H54 (cell line): ENCODE measurements at regions not wholly inside any gene's neighbourhood (a gene's known extent, or its start where the extent isn't known, plus 50 kb on each side); places are given as distances from the start of the nearest gene placed in this dataset.
"Not testable (repeated sequence)": the region's sequence is repeated elsewhere in the genome, so short reads cannot be mapped to it uniquely, and the experiment has no call there.

Experiments used
- DNase-seq: peaks from one replicate; pipeline ENCODE4 v3.0.0; 2011; ENCODE audit warnings: low spot score, mixed read lengths; ENCODE audit not compliant: insufficient read length
- FAIRE-seq: peaks from 3 replicates; lab custom pipeline; 2011; peaks lifted over from hg19 to GRCh38; lab: Jason Lieb, UNC
- POLR2A ChIP-seq: IDR thresholded peaks from 2 replicates; pipeline ENCODE4 v1.6.1; 2011; ENCODE audit warnings: low read depth, mild to moderate bottlenecking, low read length

GRCh38 chr2:122029456-122029855, 274.0 kb downstream of the TSN start:
- no peak for FAIRE-seq
- no peak for TF ChIP-seq POLR2A
- DNase-seq: no peak

DNA sequence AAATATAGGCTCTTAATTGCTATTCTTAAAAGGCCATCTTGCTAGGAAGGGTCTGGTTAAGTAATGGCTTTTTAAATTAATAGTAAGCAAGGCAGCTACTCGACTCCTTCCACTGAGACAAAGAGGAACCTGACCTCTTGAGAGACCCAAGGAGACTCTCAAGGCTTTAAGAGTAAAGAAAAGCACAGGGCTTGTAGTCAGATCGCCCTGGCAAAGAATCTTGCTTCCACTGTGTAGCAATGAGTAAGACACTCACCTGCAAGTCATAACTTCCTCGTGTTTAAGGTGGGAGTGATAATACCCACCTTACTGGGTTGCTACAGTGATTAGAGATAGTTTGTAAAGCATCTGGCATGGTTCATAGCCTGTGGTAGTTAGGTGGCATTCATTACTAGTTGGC, 274.5 kb downstream of the TSN start:
- no peak for FAIRE-seq
- no peak for DNase-seq
- no peak for TF ChIP-seq POLR2A

DNA sequence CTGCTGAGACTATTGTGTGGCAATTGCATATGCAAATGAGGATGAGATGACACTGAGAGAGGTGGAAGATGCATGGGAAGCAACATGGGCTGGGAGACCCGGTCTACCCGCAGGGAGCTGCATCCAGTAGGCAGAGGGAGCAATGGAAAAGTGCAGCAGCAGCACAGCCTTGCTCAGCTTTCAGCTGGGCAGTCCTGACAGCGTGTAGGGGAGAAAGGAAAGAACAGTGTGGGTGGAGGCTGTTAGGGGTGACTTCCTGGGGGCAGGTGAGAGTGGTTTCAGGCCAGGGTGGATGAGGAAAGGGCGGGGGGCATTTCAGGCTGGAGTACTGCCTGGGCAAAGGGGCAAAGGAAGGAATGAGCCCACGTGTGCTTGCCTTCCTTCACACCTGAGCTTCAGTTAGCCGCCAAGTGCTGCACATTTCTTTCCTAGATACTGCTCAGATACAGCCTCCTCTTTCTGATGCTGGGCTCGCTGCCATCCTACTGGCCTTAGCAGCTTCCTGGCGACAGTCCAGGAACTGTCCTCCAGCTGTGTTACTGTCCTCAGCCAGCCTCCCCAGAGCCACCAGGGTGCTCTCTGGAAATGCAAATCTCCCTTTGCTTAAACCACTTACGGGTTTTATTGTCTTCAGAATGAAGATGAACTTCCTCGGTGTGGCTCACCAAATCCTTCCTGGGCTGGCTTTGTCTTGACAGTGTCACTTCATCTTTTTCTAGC, 276.3 kb downstream of the TSN start:
- no peak for FAIRE-seq
- TF ChIP-seq POLR2A: no peak
- no peak for DNase-seq

DNA sequence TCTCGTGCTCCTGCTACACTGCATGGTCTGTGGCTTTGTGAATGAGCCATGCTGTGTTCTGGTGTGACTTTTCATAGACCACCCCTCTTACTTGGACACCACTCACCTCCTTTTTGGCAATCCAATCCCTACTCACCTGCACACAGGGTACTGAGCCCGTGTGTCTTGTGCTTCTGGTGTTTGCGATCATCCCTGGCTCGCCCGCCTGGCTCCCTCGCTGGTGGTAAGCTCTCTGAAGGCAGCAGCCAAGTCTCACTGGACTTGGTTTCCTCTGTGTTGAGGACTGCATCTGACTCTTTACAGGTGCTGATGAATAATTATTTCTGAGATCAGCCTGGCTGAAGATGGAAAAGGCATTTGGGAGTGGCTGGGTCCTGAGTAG, 276.8 kb downstream of the TSN start:
- no peak for TF ChIP-seq POLR2A
- no peak for DNase-seq
- FAIRE-seq: no peak

DNA sequence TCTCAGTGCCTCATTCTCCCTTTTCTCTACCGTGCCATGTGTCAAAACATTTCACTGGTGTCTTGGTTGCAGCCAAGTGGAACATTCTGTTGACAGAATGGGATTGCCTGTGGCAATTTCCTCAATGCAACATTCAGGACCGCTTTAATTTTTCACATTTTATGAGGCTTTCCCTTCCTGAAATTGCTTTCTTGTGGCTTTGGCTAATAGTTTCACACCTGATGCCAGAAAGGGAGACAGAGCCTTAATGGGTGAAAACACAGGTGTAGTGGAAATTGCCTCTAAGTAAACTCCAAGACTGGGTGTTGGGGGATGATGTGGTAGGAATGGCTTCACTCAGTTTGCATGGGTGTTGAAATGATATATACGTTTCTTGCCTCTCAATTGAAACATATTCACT, 278.3 kb downstream of the TSN start:
- no peak for DNase-seq
- no peak for TF ChIP-seq POLR2A
- no peak for FAIRE-seq

- no peak for TF ChIP-seq POLR2A
- no peak for DNase-seq
- FAIRE-seq: no peak
Observed at GRCh38 chr2:122034344-122034743, 278.9 kb downstream of the TSN start.

GRCh38 chr2:122034777-122035176, 279.3 kb downstream of the TSN start:
- FAIRE-seq (no peak), DNase-seq (no peak)
- TF ChIP-seq POLR2A: no peak

DNA sequence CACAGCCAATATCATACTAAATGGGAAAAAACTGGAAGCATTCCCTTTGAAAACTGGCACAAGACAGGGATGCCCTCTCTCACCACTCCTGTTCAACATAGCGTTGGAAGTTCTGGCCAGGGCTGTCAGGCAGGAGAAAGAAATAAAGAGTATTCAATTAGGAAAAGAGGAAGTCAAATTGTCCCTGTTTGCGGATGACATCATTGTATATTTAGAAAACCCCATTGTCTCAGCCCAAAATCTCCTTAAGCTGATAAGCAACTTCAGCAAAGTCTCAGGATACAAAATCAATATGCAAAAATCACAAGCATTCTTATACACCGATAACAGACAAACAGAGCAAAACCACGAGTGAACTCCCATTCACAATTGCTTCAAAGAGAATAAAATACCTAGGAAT, 283.4 kb downstream of the TSN start:
- not testable (repeated sequence) for DNase-seq, FAIRE-seq

DNA sequence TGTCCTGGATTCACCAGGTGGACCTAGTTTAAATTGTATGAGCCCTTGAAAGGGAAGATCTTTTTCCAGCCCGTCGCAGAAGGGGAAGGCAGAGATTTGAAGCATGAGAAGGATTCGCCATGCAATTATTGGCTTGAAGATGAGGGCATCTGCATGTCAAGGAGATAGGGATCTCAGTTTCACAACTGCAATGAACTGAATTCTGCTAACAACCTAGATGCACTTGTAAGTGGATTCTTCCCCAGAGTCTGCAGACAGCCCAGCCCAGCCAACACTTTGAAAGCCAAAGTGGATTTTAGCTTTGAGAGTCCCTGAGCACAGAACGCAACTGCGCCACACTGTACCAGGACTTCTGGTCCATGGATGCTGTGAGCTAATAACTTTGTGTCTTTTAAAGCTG, 286.0 kb downstream of the TSN start:
- DNase-seq (no peak), FAIRE-seq (no peak)
- TF ChIP-seq POLR2A: no peak

GRCh38 chr2:122051659-122052058, 296.2 kb downstream of the TSN start:
- not testable (repeated sequence) for FAIRE-seq, DNase-seq

GRCh38 chr2:122055521-122055931, 300.1 kb downstream of the TSN start:
- no peak for TF ChIP-seq POLR2A
- no peak for DNase-seq
- FAIRE-seq: no peak

DNA sequence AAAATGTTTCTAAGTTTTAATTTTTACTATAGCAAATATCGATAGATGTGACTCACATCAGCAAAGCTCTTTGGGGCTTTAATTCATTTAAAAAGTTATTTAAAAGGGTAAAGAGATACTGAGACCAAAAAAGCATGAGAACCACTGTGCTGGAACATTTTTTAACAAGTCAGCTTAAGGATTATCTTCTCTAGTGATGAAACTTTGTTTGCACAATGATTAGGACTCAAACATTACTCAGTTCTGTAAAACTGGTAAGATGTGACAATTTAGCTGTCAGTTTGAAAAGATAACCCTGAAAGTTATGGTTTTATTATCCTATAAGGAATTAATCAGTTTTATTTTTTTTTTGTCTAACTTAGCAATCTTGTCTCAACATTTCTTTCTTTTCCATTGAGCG, 301.4 kb downstream of the TSN start:
- TF ChIP-seq POLR2A: no peak

DNA sequence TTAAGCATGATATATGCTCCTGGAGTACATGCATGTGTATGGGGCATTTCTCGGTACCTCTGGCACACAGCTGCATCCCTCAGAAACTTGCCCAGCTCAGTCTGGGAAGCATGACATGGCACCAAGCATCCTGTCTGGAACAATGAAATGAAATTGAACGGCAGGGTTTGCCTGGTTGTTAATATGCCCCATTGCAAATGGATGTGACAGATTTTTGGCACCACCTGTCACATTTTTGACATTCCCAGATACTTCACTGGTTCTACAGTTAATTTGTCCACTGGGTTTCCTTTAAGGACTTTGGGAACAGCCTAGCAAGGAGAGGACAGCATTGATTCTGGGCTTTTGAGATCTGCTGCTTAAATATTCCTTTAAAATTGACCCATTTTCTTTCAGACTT, 305.8 kb downstream of the TSN start:
- TF ChIP-seq POLR2A: no peak
- DNase-seq (no peak), FAIRE-seq (no peak)

More for the DNA sequence above, 301.4 kb downstream of the TSN start:
- FAIRE-seq (no peak), DNase-seq (no peak)

DNA sequence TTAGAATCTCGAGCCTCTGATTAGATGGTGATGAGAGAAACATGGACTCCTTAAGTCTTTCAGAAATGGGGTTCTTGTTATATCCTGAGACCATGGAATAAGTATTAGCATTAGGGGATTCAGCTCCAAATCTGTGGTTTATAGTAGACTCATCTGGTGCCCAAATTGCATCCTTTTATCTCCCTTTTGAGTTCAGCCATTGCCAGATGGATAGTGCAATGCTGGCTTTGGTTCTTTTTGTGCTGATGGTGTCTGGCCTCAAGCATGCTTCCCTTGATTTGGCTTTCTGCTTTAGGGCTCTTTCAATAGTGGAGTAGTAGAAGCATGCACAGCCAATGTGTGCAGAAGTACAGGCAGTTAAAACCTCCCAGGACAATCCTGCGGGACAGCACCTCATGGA, 306.4 kb downstream of the TSN start:
- FAIRE-seq (no peak), DNase-seq (no peak)
- no peak for TF ChIP-seq POLR2A

DNA sequence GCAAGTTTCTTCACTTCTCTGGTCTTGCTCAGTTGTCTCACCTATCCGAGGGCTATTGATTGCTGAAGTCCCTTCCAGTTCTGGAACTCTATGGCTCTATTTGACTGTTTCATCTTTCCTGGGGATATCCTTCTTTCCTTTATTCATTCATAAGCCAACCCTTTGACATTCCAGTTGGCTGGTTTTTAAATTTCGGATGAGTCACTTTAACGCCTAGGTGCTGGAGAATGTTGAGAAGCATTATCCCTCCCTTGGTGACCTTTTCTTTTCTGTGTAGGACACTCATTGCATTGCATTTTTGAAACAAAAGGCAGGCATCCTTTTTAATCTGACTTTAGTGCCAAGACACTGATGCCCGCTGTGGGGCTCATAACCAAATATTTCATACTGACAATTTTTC, 307.1 kb downstream of the TSN start:
- TF ChIP-seq POLR2A: no peak
- FAIRE-seq (no peak), DNase-seq (no peak)

DNA sequence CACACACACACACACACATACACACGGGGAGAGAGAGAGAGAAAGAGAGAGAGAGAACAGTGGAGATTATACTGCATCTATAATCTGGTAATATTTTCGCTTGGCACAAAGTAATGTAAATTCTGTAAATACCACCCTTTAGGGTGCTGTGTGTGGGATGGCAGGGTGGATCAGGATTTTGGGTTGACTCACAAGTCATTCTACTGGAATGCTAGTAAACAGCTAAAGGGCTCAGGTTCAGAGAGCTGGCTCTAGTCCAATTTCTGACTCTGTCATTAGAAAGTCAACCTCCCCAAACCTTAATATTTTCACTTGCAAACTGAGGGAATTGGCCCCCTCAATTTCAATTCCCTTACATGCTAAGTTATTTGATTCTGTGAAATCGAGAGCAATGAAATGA, 308.3 kb downstream of the TSN start:
- no peak for TF ChIP-seq POLR2A
- no peak for FAIRE-seq

More for the DNA sequence above, 308.3 kb downstream of the TSN start:
- no peak for DNase-seq
